GM12878 (cell line): ENCODE measurements at regions not wholly inside any gene's neighbourhood (a gene's known extent, or its start where the extent isn't known, plus 50 kb on each side); places are given as distances from the start of the nearest gene placed in this dataset.

ENCODE experiments used
- CTCF ChIP-seq, 3 experiments: IDR thresholded peaks in 2 of 3; conservative IDR thresholded peaks in 1 of 3; 2 replicates each; pipeline ENCODE4 v1.5.1; 2011; ENCODE audit warnings: low read depth in 3 of 3, low read length in 3 of 3, mild to moderate bottlenecking in 3 of 3, control low read depth in 2 of 3, moderate library complexity in 2 of 3, inconsistent platforms in 1 of 3, mixed read lengths in 1 of 3; ENCODE audit not compliant: control insufficient read depth in 2 of 3, insufficient read depth in 1 of 3; ENCODE audit errors: extremely low read depth in 1 of 3
- EP300 ChIP-seq, 2 experiments: fragments of 150-350 bp in 1 of 2; IDR thresholded peaks; 2 replicates each; pipeline ENCODE4 v1.6.1; 2011 to 2012; ENCODE audit warnings: low read depth in 2 of 2, low read length in 2 of 2, borderline replicate concordance in 1 of 2, improper control_type of control experiment in 1 of 2, inconsistent platforms in 1 of 2; ENCODE audit not compliant: control insufficient read depth in 1 of 2
- GATAD2B ChIP-seq: fragments of 450-650 bp; conservative IDR thresholded peaks from 2 replicates; pipeline ENCODE4 v1.6.1; 2017; ENCODE audit warnings: low read depth, mild to moderate bottlenecking, moderate library complexity
- HDGF ChIP-seq: fragments of 450-650 bp; IDR thresholded peaks from 2 replicates; pipeline ENCODE4 v1.6.1; 2016; ENCODE audit warnings: antibody characterized with exemption
- IRF4 ChIP-seq: IDR thresholded peaks from 2 replicates; pipeline ENCODE4 v1.6.1; 2011; ENCODE audit warnings: low read depth, low read length
- JUND ChIP-seq: IDR thresholded peaks from 2 replicates; pipeline ENCODE4 v1.6.1; 2012; ENCODE audit warnings: low read depth, mild to moderate bottlenecking, low read length, improper control_type of control experiment, moderate library complexity
- POLR2AphosphoS5 ChIP-seq: IDR thresholded peaks from 2 replicates; pipeline ENCODE4 v1.6.1; 2011; ENCODE audit warnings: mild to moderate bottlenecking, low read length, inconsistent platforms
- RFX5 ChIP-seq: IDR thresholded peaks from 2 replicates; pipeline ENCODE4 v1.6.1; 2011; ENCODE audit warnings: low read depth, low read length, improper control_type of control experiment
- SP1 ChIP-seq: IDR thresholded peaks from one replicate; pipeline ENCODE4 v1.6.1; 2011; ENCODE audit warnings: low read depth, low read length

- TF ChIP-seq CTCF (IDR thresholded peaks at IDR 0.05 in 2 of 3, conservative IDR thresholded peaks at IDR 0.05 in 1 of 3; ENCODE audit: control insufficient read depth in 2 of 3, extremely low read depth in 1 of 3, insufficient read depth in 1 of 3, low read depth in 3 of 3, low read length in 3 of 3) (no peak), SP1 (no peak), POLR2AphosphoS5 (no peak), GATAD2B (no peak), EP300 (IDR thresholded peaks at IDR 0.05; ENCODE audit: borderline replicate concordance in 1 of 2, control insufficient read depth in 1 of 2, low read depth in 2 of 2, low read length in 2 of 2) (no peak), HDGF (no peak), RFX5 (no peak), IRF4 (no peak), JUND (no peak)
Observed at GRCh38 chr5:124287813-124288212, 458.6 kb downstream of the ZNF608 start.
